ENCODE measurements at regions not wholly inside any gene's neighbourhood (a gene's known extent, or its start where the extent isn't known, plus 50 kb on each side); places are given as distances from the start of the nearest gene placed in this dataset.

- no peak overlapping the region for H3K4me3 Mint-ChIP-seq (ENCODE audit: unreplicated experiment)
- H3K36me3 Mint-ChIP-seq (ENCODE audit: low read depth, unreplicated experiment) = peaks cover 10% of the 10 kb centered on the region
- H3K4me1 Mint-ChIP-seq (ENCODE audit: unreplicated experiment) = no peaks in the 10 kb centered on the region
- TF ChIP-seq CTCF (IDR thresholded peaks at IDR 0.05; ENCODE audit: unreplicated experiment) = no peak
- H3K27me3 Mint-ChIP-seq (ENCODE audit: unreplicated experiment) = no peaks in the 10 kb centered on the region
- H3K9me3 Mint-ChIP-seq (ENCODE audit: unreplicated experiment) = peaks cover 5% of the 10 kb centered on the region
- H3K27ac Mint-ChIP-seq (ENCODE audit: unreplicated experiment) = no peak overlapping the region
- no peak for DNase-seq (ENCODE audit: low spot score)
These were observed 937.4 kb downstream of the IGSF11 start for GRCh38 chr3:118097226-118097625.

GRCh38 chr3:118097660-118098059 is 937.0 kb downstream of the IGSF11 start:
- Mint-ChIP-seq H3K36me3 (ENCODE audit: low read depth, unreplicated experiment) (peaks cover 6% of the 10 kb centered on the region), H3K27ac (ENCODE audit: unreplicated experiment) (no peak overlapping the region), H3K4me1 (ENCODE audit: unreplicated experiment) (no peaks in the 10 kb centered on the region), H3K27me3 (ENCODE audit: unreplicated experiment) (no peaks in the 10 kb centered on the region), H3K9me3 (ENCODE audit: unreplicated experiment) (peaks cover under 1% of the 10 kb centered on the region), H3K4me3 (ENCODE audit: unreplicated experiment) (no peak overlapping the region)
- no peak for DNase-seq (ENCODE audit: low spot score)
- no peak for TF ChIP-seq CTCF (IDR thresholded peaks at IDR 0.05; ENCODE audit: unreplicated experiment)

- no peaks in the 10 kb centered on the region for H3K4me1 Mint-ChIP-seq (ENCODE audit: unreplicated experiment)
- DNase-seq (ENCODE audit: low spot score) = no peak
- no peak overlapping the region for H3K27ac Mint-ChIP-seq (ENCODE audit: unreplicated experiment)
- no peak overlapping the region for H3K4me3 Mint-ChIP-seq (ENCODE audit: unreplicated experiment)
- H3K9me3 Mint-ChIP-seq (ENCODE audit: unreplicated experiment) = no peaks in the 10 kb centered on the region
- no peak for TF ChIP-seq CTCF (IDR thresholded peaks at IDR 0.05; ENCODE audit: unreplicated experiment)
- H3K27me3 Mint-ChIP-seq (ENCODE audit: unreplicated experiment) = no peaks in the 10 kb centered on the region
- H3K36me3 Mint-ChIP-seq (ENCODE audit: low read depth, unreplicated experiment) = peaks cover 4% of the 10 kb centered on the region
These were observed 935.8 kb downstream of the IGSF11 start for GRCh38 chr3:118098827-118099226.

DNA sequence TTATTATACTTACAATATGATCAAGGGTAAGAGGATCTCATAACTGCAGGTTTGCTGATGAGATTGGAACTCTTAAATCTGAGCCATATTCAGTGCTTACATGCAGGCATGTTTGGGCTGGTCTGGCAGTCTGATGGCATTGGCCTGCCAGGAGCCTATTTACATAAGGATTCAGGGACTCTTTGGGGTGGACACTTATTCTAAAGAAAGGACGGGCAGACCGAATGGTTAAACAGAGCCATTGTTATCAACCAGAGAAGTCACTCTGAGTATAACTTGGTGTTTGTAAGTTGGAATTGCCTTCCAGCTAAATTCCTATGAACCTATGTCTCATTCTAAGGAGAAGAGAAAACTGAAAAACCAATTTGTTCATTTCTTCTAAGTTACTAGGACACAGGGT is 932.8 kb downstream of the IGSF11 start:
- TF ChIP-seq CTCF (IDR thresholded peaks at IDR 0.05; ENCODE audit: unreplicated experiment) = no peak
- DNase-seq (ENCODE audit: low spot score) = no peak
- no peak overlapping the region for H3K27ac Mint-ChIP-seq (ENCODE audit: unreplicated experiment)
- H3K36me3 Mint-ChIP-seq (ENCODE audit: low read depth, unreplicated experiment) = no peaks in the 10 kb centered on the region
- no peak overlapping the region for H3K4me3 Mint-ChIP-seq (ENCODE audit: unreplicated experiment)
- H3K9me3 Mint-ChIP-seq (ENCODE audit: unreplicated experiment) = no peaks in the 10 kb centered on the region
- peaks cover 2% of the 10 kb centered on the region for H3K27me3 Mint-ChIP-seq (ENCODE audit: unreplicated experiment)
- H3K4me1 Mint-ChIP-seq (ENCODE audit: unreplicated experiment) = peaks cover 12% of the 10 kb centered on the region

- H3K27ac Mint-ChIP-seq (ENCODE audit: unreplicated experiment) = no peak overlapping the region
- peaks cover 2% of the 10 kb centered on the region for H3K27me3 Mint-ChIP-seq (ENCODE audit: unreplicated experiment)
- no peak overlapping the region for H3K4me3 Mint-ChIP-seq (ENCODE audit: unreplicated experiment)
- H3K4me1 Mint-ChIP-seq (ENCODE audit: unreplicated experiment) = peaks cover 12% of the 10 kb centered on the region
- no peak for TF ChIP-seq CTCF (IDR thresholded peaks at IDR 0.05; ENCODE audit: unreplicated experiment)
- no peaks in the 10 kb centered on the region for H3K36me3 Mint-ChIP-seq (ENCODE audit: low read depth, unreplicated experiment)
- H3K9me3 Mint-ChIP-seq (ENCODE audit: unreplicated experiment) = no peaks in the 10 kb centered on the region
- DNase-seq (ENCODE audit: low spot score) = no peak
These were observed 931.9 kb downstream of the IGSF11 start for GRCh38 chr3:118102737-118103136.
